Neural progenitor cell (in vitro differentiated cells): ENCODE measurements at regions not wholly inside any gene's neighbourhood (a gene's known extent, or its start where the extent isn't known, plus 50 kb on each side); places are given as distances from the start of the nearest gene placed in this dataset.

Experiments
- EZH2 ChIP-seq: fragments of 200-600 bp; sonication (generic); IDR thresholded peaks from 2 replicates; pipeline ENCODE4 v1.6.1; 2017; ENCODE audit warnings: antibody characterized with exemption, mild to moderate bottlenecking, moderate library complexity
- TF ChIP-seq, protein P1 (sequence below): fragments of 200-600 bp; sonication (generic); IDR thresholded peaks from 2 replicates; pipeline ENCODE4 v1.5.1; 2017; ENCODE audit warnings: antibody characterized with exemption, mild to moderate bottlenecking

GRCh38 chr22:48053973-48054372, 1291.5 kb downstream of the TBC1D22A start:
- TF ChIP-seq, protein P1, sequence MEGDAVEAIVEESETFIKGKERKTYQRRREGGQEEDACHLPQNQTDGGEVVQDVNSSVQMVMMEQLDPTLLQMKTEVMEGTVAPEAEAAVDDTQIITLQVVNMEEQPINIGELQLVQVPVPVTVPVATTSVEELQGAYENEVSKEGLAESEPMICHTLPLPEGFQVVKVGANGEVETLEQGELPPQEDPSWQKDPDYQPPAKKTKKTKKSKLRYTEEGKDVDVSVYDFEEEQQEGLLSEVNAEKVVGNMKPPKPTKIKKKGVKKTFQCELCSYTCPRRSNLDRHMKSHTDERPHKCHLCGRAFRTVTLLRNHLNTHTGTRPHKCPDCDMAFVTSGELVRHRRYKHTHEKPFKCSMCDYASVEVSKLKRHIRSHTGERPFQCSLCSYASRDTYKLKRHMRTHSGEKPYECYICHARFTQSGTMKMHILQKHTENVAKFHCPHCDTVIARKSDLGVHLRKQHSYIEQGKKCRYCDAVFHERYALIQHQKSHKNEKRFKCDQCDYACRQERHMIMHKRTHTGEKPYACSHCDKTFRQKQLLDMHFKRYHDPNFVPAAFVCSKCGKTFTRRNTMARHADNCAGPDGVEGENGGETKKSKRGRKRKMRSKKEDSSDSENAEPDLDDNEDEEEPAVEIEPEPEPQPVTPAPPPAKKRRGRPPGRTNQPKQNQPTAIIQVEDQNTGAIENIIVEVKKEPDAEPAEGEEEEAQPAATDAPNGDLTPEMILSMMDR = no peak
- TF ChIP-seq EZH2 = no peak
